ENCODE measurements at regions not wholly inside any gene's neighbourhood (a gene's known extent, or its start where the extent isn't known, plus 50 kb on each side); places are given as distances from the start of the nearest gene placed in this dataset.

- TF ChIP-seq, protein P1, sequence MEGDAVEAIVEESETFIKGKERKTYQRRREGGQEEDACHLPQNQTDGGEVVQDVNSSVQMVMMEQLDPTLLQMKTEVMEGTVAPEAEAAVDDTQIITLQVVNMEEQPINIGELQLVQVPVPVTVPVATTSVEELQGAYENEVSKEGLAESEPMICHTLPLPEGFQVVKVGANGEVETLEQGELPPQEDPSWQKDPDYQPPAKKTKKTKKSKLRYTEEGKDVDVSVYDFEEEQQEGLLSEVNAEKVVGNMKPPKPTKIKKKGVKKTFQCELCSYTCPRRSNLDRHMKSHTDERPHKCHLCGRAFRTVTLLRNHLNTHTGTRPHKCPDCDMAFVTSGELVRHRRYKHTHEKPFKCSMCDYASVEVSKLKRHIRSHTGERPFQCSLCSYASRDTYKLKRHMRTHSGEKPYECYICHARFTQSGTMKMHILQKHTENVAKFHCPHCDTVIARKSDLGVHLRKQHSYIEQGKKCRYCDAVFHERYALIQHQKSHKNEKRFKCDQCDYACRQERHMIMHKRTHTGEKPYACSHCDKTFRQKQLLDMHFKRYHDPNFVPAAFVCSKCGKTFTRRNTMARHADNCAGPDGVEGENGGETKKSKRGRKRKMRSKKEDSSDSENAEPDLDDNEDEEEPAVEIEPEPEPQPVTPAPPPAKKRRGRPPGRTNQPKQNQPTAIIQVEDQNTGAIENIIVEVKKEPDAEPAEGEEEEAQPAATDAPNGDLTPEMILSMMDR (IDR thresholded peaks at IDR 0.05; ENCODE audit: extremely low read depth in 1 of 2, insufficient read depth in 1 of 2, low read depth in 1 of 2, low read length in 2 of 2): no peak
- no peak for TF ChIP-seq MAX (IDR thresholded peaks at IDR 0.05; ENCODE audit: insufficient read depth, insufficient read length)
Measured at GRCh38 chr16:79659344-79659743, 58.8 kb upstream of the MAF start.

Measured in endothelial cell of umbilical vein (primary cell).